ENCODE measurements at regions not wholly inside any gene's neighbourhood (a gene's known extent, or its start where the extent isn't known, plus 50 kb on each side); places are given as distances from the start of the nearest gene placed in this dataset.

- Histone ChIP-seq H4K91ac (ENCODE audit: insufficient read length, low read depth, low read length) (no peak overlapping the region), H3T11ph (ENCODE audit: low read length) (no peak overlapping the region), H3K79me2 (ENCODE audit: insufficient read depth, low read length) (no peaks in the 10 kb centered on the region), H3K9ac (ENCODE audit: extremely low read depth, insufficient read length, low read length) (no peak overlapping the region), H3K23me2 (ENCODE audit: insufficient read length, low read depth, low read length, poor library complexity, severe bottlenecking) (no peaks in the 10 kb centered on the region), H4K20me1 (ENCODE audit: control insufficient read depth, insufficient read depth, insufficient read length) (no peaks in the 10 kb centered on the region), H2BK12ac (ENCODE audit: insufficient read length, low read depth, low read length) (no peak overlapping the region), H4K5ac (ENCODE audit: insufficient read length, low read depth, low read length) (no peak overlapping the region), H2AK5ac (ENCODE audit: insufficient read length, low read length) (no peak overlapping the region), H2AFZ (ENCODE audit: low read length) (no peak overlapping the region), H3K18ac (ENCODE audit: insufficient read length, low read depth, low read length) (no peak overlapping the region), H3K27ac (ENCODE audit: insufficient read length, low read depth, low read length) (no peak overlapping the region), H3K9me3 (ENCODE audit: control insufficient read depth, low read depth, low read length) (no peaks in the 10 kb centered on the region), H3K14ac (ENCODE audit: insufficient read depth, low read length) (no peak overlapping the region), H2BK120ac (ENCODE audit: low read depth, low read length, poor library complexity, severe bottlenecking) (no peak overlapping the region), H2BK5ac (ENCODE audit: insufficient read length, low read length) (no peak overlapping the region), H2BK15ac (ENCODE audit: low read depth, low read length) (no peak overlapping the region), H4K8ac (replicated peaks; ENCODE audit: insufficient read length, low read depth, low read length) (no peak overlapping the region), H3K23ac (ENCODE audit: insufficient read length, low read depth, low read length) (no peak overlapping the region), H3K4ac (ENCODE audit: low read depth, low read length) (no peak overlapping the region), H3K56ac (ENCODE audit: insufficient read length, low read depth, low read length) (no peak overlapping the region), H3K4me2 (ENCODE audit: insufficient read depth, insufficient read length, low read length) (no peak overlapping the region), H3K27me3 (ENCODE audit: insufficient read depth, low read length) (no peaks in the 10 kb centered on the region), H3K79me1 (ENCODE audit: insufficient read depth, low read depth, low read length, poor library complexity, severe bottlenecking) (no peaks in the 10 kb centered on the region), H3K4me1 (ENCODE audit: insufficient read depth, low read length) (no peaks in the 10 kb centered on the region; the same call in 1 of the 2 replicates), H2BK20ac (ENCODE audit: low read depth, low read length, poor library complexity, severe bottlenecking) (no peak overlapping the region)
- Mint-ChIP-seq H3K9me3 (no peaks in the 10 kb centered on the region), H3K36me3 (ENCODE audit: insufficient read depth in 1 of 3, low read depth in 3 of 3) (no peaks in the 10 kb centered on the region), H3K27me3 (ENCODE audit: low read depth) (no peaks in the 10 kb centered on the region), H3K4me3 (no peak overlapping the region), H3K27ac (no peak overlapping the region), H3K4me1 (peaks cover 17% of the 10 kb centered on the region in 2 experiments; a peak in 3 of 4 replicates)
- DNase-seq, result no peak
- TF ChIP-seq CTCF (conservative IDR thresholded peaks at IDR 0.05), result no peak
Observed at GRCh38 chr5:110250755-110251154, 475.7 kb downstream of the TMEM232 start.

Data from H9 (cell line).